ENCODE measurements at regions not wholly inside any gene's neighbourhood (a gene's known extent, or its start where the extent isn't known, plus 50 kb on each side); places are given as distances from the start of the nearest gene placed in this dataset.

- no peak for TF ChIP-seq BACH2 (CRISPR knock-in tag; IDR thresholded peaks at IDR 0.05; ENCODE audit: borderline replicate concordance)
- no peak for TF ChIP-seq ZNF8 (CRISPR knock-in tag; IDR thresholded peaks at IDR 0.05)
- TF ChIP-seq ARNTL (CRISPR knock-in tag; IDR thresholded peaks at IDR 0.05; ENCODE audit: borderline replicate concordance, low read depth) = no peak
- TF ChIP-seq POU6F1 (CRISPR knock-in tag; IDR thresholded peaks at IDR 0.05; ENCODE audit: borderline replicate concordance, low read depth) = no peak
- no peak for TF ChIP-seq ZFP3 (CRISPR knock-in tag; IDR thresholded peaks at IDR 0.05)
- no peak for TF ChIP-seq PATZ1 (CRISPR knock-in tag; IDR thresholded peaks at IDR 0.05; ENCODE audit: borderline replicate concordance)
- TF ChIP-seq ZNF565 (CRISPR knock-in tag; conservative IDR thresholded peaks at IDR 0.05; ENCODE audit: low read depth) = no peak
- TF ChIP-seq CSRNP3 (CRISPR knock-in tag; IDR thresholded peaks at IDR 0.05) = no peak
- TF ChIP-seq RARB (CRISPR knock-in tag; IDR thresholded peaks at IDR 0.05) = no peak
- no peak for TF ChIP-seq TSHZ2 (CRISPR knock-in tag; IDR thresholded peaks at IDR 0.05)
- no peak for TF ChIP-seq ZFP30 (CRISPR knock-in tag; IDR thresholded peaks at IDR 0.05)
- no peak for TF ChIP-seq CREB5 (CRISPR knock-in tag; IDR thresholded peaks at IDR 0.05; ENCODE audit: low read depth)
- no peak for TF ChIP-seq ZNF70 (CRISPR knock-in tag; IDR thresholded peaks at IDR 0.05)
- TF ChIP-seq GLIS3 (CRISPR knock-in tag; IDR thresholded peaks at IDR 0.05) = no peak
Measured at GRCh38 chr12:19648591-19648990, 209.3 kb downstream of the AEBP2 start.

All from SK-N-SH treated with all-trans-retinoic acid at 6 μM for 48 hours (cell line).